BJ (cell line): ENCODE measurements at regions not wholly inside any gene's neighbourhood (a gene's known extent, or its start where the extent isn't known, plus 50 kb on each side); places are given as distances from the start of the nearest gene placed in this dataset.

ENCODE experiments used
- CTCF ChIA-PET: fragments of 350-600 bp; formaldehyde crosslinking; extraction: SDS; loops from one replicate; lab custom pipeline; 2021; ENCODE audit warnings: antibody characterized with exemption, inconsistent platforms; lab: Yijun Ruan, JAX
- POLR2A ChIA-PET: fragments of 300-600 bp; sonication (Branson Sonifier 250); formaldehyde crosslinking; extraction: SDS; loops from one replicate; lab custom pipeline; 2021; ENCODE audit warnings: antibody characterized with exemption; lab: Charles Lee
- DNase-seq: peaks from one replicate; pipeline ENCODE4 v3.0.0-alpha.2; 2011; ENCODE audit warnings: low read depth
- H3K27me3 ChIP-seq: 2 replicates; pipeline ENCODE4 v1.6.0; 2011; ENCODE audit warnings: low read length; ENCODE audit not compliant: control insufficient read depth, insufficient read depth
- H3K36me3 ChIP-seq: 2 replicates; pipeline ENCODE4 v1.5.1; 2011; ENCODE audit warnings: low read length; ENCODE audit not compliant: control insufficient read depth, insufficient read depth
- H3K4me3 ChIP-seq: 2 replicates; pipeline ENCODE4 v1.5.1; 2011; ENCODE audit warnings: low read depth, mild to moderate bottlenecking, control low read depth, low read length
- CTCF ChIP-seq: IDR thresholded peaks from 2 replicates; pipeline ENCODE4 v1.5.1; 2011; ENCODE audit warnings: low read depth, mild to moderate bottlenecking, control low read depth, inconsistent platforms, low read length, moderate library complexity; ENCODE audit not compliant: insufficient read depth

- DNase-seq, result no peak
- Histone ChIP-seq H3K4me3 (no peak overlapping the region), H3K36me3 (no peaks in the 10 kb centered on the region), H3K27me3 (no peaks in the 10 kb centered on the region)
- TF ChIP-seq CTCF, result no peak
- ChIA-PET CTCF (no interaction called here), POLR2A (no interaction called here)
These were observed 109.0 kb upstream of the CELF4 start for GRCh38 chr18:37674570-37674969.

- H3K27me3 ChIP-seq, result no peaks in the 10 kb centered on the region
- CTCF ChIA-PET, result no interaction called here
- no peak for DNase-seq
- POLR2A ChIA-PET, result no interaction called here
- H3K4me3 ChIP-seq, result no peak overlapping the region
- no peak for TF ChIP-seq CTCF
- no peaks in the 10 kb centered on the region for H3K36me3 ChIP-seq
These were observed 108.1 kb upstream of the CELF4 start for GRCh38 chr18:37673671-37674070.

GRCh38 chr18:37672932-37673595 lies 107.5 kb upstream of the CELF4 start:
- ChIA-PET CTCF (no interaction called here), POLR2A (no interaction called here)
- DNase-seq, result no peak
- no peak for TF ChIP-seq CTCF
- no peaks in the 10 kb centered on the region for H3K27me3 ChIP-seq
- H3K36me3 ChIP-seq, result no peaks in the 10 kb centered on the region
- H3K4me3 ChIP-seq, result no peak overlapping the region

- CTCF ChIA-PET, result no interaction called here
- no peak for TF ChIP-seq CTCF
- no peak for DNase-seq
- Histone ChIP-seq H3K4me3 (no peak overlapping the region), H3K36me3 (no peaks in the 10 kb centered on the region), H3K27me3 (no peaks in the 10 kb centered on the region)
- POLR2A ChIA-PET, result no interaction called here
These were observed 106.4 kb upstream of the CELF4 start for GRCh38 chr18:37672001-37672400.

- Histone ChIP-seq H3K27me3 (no peaks in the 10 kb centered on the region), H3K36me3 (no peaks in the 10 kb centered on the region), H3K4me3 (no peak overlapping the region)
- no peak for DNase-seq
- ChIA-PET CTCF (no interaction called here), POLR2A (no interaction called here)
- TF ChIP-seq CTCF, result no peak
These were observed 105.9 kb upstream of the CELF4 start for GRCh38 chr18:37671530-37671929.
